Mononuclear cell (primary cell): ENCODE measurements at regions not wholly inside any gene's neighbourhood (a gene's known extent, or its start where the extent isn't known, plus 50 kb on each side); places are given as distances from the start of the nearest gene placed in this dataset.

Experiments used
- H3K27me3 ChIP-seq: 2 replicates; pipeline ENCODE4 v1.6.0; 2011; ENCODE audit warnings: low read length, control low read depth; ENCODE audit not compliant: insufficient read depth
- H3K4me1 ChIP-seq: 2 replicates; pipeline ENCODE4 v1.5.1; 2011; ENCODE audit warnings: mild to moderate bottlenecking, low read length, control low read depth; ENCODE audit not compliant: insufficient read depth
- H3K4me3 ChIP-seq: 2 replicates; pipeline ENCODE4 v1.5.1; 2011; ENCODE audit warnings: mild to moderate bottlenecking, low read length, moderate library complexity
- H3K9me3 ChIP-seq: 2 replicates; pipeline ENCODE4 v1.5.1; 2011; ENCODE audit warnings: low read depth, mild to moderate bottlenecking, control low read depth, low read length

DNA sequence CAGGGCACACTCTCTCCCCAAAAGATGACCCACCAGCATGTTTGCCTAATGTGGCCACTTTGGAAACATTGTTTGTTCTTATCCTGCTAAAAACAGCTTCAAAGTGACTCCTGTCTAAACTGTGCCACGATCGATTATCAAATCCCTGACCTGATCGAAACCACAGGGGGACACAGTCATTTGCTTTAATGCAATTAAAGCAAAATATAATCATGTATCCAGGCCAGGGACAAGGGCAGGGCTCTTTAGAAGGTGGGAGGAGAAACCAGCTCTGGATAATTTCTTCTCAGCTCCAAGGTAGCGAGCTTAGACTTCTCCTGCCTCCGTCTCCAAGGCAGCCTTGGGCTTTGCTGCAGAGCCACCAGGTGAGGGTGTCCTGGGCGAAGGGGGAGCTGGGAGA lies 95.0 kb upstream of the HAND1 start:
- peaks cover 3% of the 10 kb centered on the region for H3K27me3 ChIP-seq
- no peak overlapping the region for H3K4me3 ChIP-seq
- H3K9me3 ChIP-seq = no peaks in the 10 kb centered on the region
- no peaks in the 10 kb centered on the region for H3K4me1 ChIP-seq

DNA sequence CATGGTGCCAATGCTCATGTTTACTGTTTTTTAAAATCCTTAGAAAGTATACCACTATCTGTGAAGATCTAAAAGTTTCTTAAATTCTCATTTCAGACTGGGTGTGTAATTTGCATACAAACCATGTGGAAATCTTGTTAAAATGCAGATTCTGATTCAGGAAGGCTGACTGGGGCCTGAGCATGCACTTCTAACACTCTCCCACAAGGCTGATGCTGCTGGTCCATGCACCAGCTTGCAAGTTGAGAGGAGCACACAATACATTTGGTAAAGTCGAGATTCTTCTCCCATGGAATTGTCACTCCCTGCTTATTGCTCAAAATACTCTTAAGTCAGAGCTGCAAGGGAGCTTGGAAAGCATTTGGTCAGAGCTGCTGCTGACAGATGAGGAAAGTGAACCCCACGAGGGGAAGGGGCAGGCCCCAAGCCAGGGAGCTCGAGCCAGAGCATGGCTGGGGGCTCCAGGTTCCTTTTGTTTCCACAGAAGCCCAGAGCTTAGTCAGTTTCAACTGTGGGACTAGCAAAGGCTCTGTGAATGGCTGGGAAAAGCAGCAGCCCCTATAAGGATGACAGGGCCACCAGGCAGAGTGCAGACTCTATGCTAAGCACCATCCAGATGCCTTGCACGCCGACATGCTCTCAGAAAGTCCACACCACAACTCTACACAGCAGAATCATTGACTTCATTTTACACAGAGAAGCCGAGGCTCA lies 93.5 kb upstream of the HAND1 start:
- no peaks in the 10 kb centered on the region for H3K4me1 ChIP-seq
- H3K9me3 ChIP-seq = no peaks in the 10 kb centered on the region
- no peak overlapping the region for H3K4me3 ChIP-seq
- peaks cover under 1% of the 10 kb centered on the region for H3K27me3 ChIP-seq

DNA sequence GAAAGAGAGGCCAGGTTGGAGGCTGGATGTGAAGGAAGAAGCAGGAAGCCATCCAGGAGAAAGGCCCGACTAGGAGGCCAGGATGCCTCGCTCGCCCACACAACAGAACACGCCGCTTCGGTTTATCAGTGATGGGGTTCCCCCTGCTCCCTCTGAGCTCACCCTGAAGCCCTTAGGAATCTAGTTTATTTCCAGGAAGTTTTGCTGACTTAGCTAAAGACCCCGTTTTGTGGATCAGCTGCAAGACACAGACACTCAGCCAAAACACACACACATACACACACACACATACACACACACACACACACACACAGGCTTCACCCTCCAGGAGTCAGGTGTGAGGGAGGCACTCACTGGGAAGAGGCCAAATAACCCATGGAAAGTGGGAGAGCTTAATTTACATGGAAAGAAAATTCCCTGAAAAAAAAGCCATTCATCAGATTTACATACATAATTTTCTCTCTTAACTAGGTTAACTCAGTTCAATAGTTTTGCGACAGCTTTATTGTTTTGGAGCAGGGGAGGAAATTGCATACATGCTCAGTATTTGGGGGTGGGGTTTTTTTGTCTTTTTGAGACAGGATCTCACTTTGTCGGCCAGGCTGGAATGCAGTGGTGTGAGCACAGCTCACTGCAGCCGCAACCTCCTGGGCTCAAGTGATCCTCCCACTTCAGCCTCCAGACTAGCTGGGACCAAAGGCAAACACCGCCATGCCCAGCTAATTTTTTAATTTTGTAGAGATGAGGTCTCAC lies 92.7 kb upstream of the HAND1 start:
- no peaks in the 10 kb centered on the region for H3K9me3 ChIP-seq
- H3K4me1 ChIP-seq = no peaks in the 10 kb centered on the region
- H3K27me3 ChIP-seq = no peaks in the 10 kb centered on the region
- H3K4me3 ChIP-seq = no peak overlapping the region

DNA sequence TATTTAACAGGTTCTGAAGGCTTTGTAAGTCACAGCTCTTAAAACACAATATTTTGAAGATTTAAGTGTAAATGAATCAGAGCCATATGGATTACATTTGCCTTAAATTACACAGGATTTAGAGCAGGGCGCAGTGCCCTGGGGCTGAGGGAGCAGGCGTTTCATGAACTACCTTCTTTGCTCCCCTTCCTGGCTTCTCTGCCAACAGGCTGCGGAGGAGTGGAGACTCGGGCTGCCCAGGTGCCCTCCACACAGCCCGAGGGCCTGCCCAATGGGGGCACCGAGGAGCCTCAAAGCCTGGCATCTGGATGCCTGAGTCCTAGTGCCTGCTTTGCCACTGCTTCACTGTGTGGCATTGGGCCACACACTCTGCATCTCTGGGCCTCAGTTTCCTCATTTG lies 90.6 kb upstream of the HAND1 start:
- no peaks in the 10 kb centered on the region for H3K4me1 ChIP-seq
- H3K4me3 ChIP-seq = no peak overlapping the region
- no peaks in the 10 kb centered on the region for H3K9me3 ChIP-seq
- no peaks in the 10 kb centered on the region for H3K27me3 ChIP-seq

DNA sequence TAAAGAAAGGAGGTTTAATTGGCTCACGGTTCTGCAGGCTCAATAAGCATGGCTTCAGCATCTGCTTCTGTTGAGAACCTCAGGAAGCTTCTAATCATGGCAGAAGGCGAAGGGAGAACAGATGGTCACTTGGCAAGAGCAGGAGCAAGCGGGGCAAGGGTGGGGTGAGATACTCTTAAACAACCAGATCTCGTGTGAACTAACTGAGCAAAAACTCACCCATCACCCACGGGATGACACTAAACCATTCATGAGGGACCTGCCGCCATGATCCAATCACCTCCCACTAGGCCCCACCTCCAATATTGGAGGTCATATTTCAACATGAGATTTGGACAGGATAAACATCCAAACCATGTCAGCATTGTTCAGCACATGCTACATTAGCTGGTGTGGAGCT lies 89.1 kb upstream of the HAND1 start:
- Histone ChIP-seq H3K4me1 (no peaks in the 10 kb centered on the region), H3K27me3 (no peaks in the 10 kb centered on the region), H3K9me3 (no peaks in the 10 kb centered on the region), H3K4me3 (no peak overlapping the region)

DNA sequence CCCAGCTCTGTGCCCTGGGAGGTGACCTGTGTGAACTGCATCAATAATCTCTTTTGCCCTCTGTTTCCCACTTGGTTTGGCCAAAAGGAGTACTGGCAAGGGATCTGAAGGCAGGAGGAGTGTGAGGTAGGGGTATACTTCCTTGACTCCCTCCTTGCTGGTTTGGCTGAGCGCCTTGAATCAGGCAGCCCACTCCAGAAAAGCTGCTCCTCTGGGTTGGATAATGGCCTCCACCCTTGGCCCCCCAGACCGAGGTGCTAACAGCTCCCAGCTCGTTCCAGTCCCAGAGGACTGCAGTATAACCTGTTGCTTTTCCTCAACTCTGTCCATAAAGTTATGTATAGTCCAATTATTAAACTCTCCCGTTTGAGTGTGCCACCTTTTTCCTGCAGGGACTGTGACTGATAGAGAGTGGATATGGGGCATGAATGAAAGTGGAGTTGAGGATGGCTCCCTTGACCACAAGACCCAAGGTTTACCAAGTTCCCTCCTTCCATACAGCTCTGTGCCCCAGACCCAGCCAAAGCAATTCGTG lies 88.2 kb upstream of the HAND1 start:
- no peaks in the 10 kb centered on the region for H3K27me3 ChIP-seq
- no peak overlapping the region for H3K4me3 ChIP-seq
- no peaks in the 10 kb centered on the region for H3K4me1 ChIP-seq
- no peaks in the 10 kb centered on the region for H3K9me3 ChIP-seq

DNA sequence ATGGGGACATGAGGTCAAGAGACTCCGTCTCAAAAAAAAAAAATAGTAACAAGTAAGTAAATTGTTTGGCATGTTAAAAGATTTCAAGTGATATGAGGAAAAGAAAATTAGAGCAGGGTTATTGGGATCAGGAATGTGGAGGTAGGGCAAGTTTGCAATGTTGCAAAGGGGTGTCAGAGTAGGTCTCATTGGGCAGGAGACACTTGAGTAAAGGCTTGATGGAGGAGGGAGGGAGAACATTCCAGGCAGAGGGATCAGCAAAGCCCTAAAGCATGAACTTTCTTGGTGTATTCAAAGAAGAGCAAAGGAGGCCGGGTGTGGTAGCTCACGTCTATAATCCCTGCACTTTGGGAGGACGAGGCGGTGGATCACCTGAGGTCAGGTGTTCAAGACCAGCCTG lies 87.1 kb upstream of the HAND1 start:
- Histone ChIP-seq H3K27me3 (no peaks in the 10 kb centered on the region), H3K4me3 (no peak overlapping the region), H3K4me1 (no peaks in the 10 kb centered on the region), H3K9me3 (no peaks in the 10 kb centered on the region)

DNA sequence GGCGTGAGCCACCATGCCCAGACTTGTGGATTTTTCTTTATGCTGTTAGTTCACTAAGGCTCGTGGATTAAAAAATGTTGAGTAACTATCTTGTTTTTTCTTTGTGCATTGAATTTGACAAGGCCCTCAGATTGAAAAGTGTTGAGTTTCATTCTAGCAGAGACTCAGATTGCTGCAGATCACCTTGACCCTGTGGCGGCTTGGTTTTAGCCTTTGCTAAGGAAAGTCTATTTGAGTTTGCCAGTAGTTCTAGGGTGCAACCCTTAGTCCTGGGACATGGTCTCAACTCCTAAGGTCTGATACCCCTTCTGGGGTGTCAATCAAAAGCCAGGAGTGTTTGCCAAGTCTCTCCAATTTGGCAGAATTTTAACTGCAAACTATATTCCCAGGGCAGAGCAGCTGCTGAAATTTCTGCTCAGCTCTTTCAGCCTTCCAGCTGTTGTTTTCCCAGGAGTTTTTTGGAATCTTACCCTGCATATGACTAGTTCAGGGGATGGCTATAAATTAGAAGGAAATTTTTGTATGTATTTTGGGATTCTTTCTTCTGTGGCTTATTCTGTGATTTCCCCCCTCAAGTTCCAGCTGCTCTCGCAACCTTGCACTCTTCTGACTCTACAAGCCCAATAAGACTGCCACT lies 84.3 kb upstream of the HAND1 start:
- Histone ChIP-seq H3K27me3 (no peaks in the 10 kb centered on the region), H3K4me1 (no peaks in the 10 kb centered on the region), H3K9me3 (no peaks in the 10 kb centered on the region), H3K4me3 (no peak overlapping the region)

DNA sequence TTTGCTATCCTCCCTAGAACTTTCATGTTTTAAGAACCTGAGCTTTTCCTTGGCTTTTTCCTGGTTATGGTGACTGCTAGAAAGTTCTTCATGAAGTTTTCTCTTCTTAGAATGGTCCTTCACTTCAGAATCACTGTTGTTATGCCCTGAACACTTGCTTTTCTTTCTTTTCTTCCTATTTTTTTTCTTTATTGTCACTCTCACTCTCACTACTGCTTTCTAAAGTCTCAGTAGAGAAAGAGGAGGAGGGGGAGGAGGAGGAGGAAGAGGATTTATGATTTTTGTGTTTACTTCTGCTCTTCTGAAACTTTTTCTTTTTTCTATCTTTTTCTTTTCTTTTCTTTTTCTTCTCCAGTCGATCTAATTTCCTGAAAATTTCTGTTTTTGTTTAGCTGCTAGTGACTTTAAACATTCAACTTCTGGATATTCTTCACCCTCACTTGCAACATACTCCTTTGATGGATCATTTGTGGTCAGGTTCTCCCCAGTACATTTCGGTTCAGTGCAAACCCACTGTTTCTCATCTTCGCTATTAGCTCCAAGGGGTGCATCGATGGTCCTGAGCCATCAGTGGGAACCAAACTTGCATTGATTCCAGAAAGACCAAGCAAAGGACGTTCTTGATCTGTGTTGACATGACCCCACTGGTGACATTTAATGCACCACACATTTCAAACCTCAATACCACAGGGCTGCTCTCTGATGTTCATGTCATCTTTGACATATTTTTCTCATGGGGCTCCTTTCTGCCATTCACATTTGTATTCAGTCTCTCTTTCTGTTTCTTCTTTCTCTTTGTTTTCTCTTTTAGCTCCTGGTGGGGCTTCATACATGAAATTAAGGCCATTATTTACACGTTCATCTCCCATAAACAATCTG lies 81.6 kb upstream of the HAND1 start:
- no peaks in the 10 kb centered on the region for H3K9me3 ChIP-seq
- H3K4me1 ChIP-seq = no peaks in the 10 kb centered on the region
- H3K27me3 ChIP-seq = no peaks in the 10 kb centered on the region
- no peak overlapping the region for H3K4me3 ChIP-seq

DNA sequence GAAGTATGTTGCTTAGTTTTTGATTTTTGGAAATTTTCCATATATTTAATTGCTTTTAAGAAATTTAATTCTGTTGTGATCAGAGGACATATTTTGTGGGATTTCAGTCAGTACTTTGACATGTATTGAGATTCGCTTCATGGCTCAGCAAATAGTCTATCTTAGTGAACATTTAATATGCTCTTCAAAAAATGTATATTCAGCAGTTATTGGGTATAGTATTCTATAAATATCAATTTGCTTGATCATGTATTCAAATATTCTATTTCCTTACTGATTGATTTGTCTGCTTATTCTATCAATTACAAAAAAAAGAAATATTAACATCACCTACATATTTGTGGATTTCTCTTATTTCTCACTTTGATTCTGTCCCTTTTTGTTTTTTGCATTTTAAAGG lies 79.5 kb upstream of the HAND1 start:
- H3K9me3 ChIP-seq = peaks cover 8% of the 10 kb centered on the region
- no peaks in the 10 kb centered on the region for H3K4me1 ChIP-seq
- no peaks in the 10 kb centered on the region for H3K27me3 ChIP-seq
- no peak overlapping the region for H3K4me3 ChIP-seq

DNA sequence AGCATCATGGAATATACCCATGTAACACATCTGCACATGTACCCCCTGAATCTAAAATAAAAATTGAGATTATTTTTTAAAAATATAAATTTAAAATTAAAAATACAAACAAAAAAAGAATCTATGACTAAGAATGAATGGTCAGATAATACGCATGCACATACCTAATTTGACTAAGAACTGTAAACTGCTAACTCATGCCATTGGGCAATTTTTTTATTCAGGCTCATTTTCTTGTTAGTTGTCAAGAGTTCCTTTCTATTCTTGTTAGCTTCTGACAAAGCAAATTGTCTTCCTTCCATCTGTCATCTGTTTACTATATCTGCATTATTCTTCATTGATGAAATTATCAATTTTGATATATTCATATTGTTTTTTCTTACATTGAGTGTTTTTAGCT lies 69.5 kb upstream of the HAND1 start:
- H3K4me1 ChIP-seq = peaks cover 13% of the 10 kb centered on the region
- H3K27me3 ChIP-seq = no peaks in the 10 kb centered on the region
- no peak overlapping the region for H3K4me3 ChIP-seq
- H3K9me3 ChIP-seq = no peaks in the 10 kb centered on the region

DNA sequence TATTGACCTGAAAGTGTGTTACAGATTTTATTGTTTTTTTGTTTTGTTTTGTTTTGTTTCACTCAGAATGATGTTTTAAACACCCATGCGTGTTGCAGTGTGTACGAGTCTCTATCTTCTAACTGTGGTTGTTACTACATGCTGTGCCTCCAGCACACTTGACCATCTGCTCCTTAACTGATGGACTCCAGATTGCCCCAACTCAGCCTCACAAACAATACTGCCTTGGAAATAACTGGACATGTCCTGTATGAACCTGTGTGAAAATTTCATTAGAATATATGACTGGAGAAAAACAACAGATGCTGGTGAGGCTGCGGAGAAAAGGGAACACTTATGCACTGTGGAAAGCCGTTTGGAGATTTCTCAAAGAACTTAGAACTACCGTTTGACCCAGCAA lies 68.7 kb upstream of the HAND1 start:
- Histone ChIP-seq H3K9me3 (no peaks in the 10 kb centered on the region), H3K4me3 (no peak overlapping the region), H3K4me1 (peaks cover 13% of the 10 kb centered on the region), H3K27me3 (no peaks in the 10 kb centered on the region)

DNA sequence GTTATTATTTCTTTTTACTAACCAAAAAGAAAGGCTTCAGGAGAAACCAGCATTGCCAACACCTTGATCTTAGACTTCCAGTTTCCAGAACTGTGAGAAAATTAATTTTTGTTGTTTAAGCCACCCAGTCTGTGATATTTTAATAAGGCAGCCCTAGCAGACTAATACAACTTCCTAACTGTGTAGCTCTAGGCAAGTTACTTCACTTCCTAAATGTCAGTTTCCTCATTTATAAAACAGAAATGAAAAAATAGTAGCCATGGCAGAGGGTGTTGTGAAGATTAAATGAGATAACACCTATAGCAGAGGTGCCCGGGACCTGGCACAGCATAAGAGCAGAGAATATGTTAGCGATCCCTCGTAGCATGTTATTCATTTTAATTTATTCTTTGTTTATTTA lies 66.6 kb upstream of the HAND1 start:
- Histone ChIP-seq H3K9me3 (no peaks in the 10 kb centered on the region), H3K4me3 (no peak overlapping the region), H3K4me1 (peaks cover 13% of the 10 kb centered on the region), H3K27me3 (no peaks in the 10 kb centered on the region)

DNA sequence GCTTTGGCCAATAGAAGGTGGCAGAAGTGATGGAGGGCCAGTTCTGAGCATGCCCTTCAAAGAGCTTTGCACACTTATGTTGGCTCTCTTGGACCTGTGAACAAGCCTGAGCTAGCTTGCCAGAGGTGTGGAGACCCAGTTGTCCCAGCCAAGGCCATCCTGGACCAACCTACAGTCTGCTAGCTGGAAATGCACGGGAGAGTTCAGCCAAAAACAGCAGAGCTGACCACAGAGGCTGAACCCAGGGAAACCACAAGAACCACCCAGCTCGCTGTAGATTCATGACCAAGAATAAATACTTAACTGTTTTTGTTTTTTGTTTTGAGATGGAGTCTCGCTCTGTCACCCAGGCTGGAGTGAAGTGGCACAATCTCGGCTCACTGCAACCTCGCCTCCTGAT lies 65.4 kb upstream of the HAND1 start:
- Histone ChIP-seq H3K4me3 (no peak overlapping the region), H3K4me1 (peaks cover 13% of the 10 kb centered on the region), H3K27me3 (no peaks in the 10 kb centered on the region), H3K9me3 (no peaks in the 10 kb centered on the region)

DNA sequence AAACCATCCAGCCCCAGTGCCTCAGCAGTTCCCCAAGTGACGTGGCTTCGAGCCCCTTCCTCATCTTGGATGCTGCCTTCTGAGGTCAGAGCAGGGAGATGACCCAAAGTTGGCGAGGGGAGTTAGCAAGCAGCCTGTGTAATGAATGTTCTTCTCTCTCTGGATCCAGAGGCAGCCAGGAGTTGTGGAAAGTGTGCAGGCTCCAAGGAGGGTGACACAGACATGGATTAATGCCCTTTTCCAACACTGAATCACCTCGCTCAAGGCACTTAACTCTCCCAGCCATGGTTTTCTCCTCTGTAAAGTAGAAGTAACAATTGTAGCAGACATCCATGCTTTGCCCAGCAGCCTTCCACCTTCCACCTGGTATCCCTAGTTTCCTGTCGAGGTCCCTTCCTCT lies 64.6 kb upstream of the HAND1 start:
- Histone ChIP-seq H3K4me1 (peaks cover 13% of the 10 kb centered on the region), H3K9me3 (no peaks in the 10 kb centered on the region), H3K27me3 (no peaks in the 10 kb centered on the region), H3K4me3 (no peak overlapping the region)
